Astrocyte of the spinal cord (primary cell): ENCODE measurements at regions not wholly inside any gene's neighbourhood (a gene's known extent, or its start where the extent isn't known, plus 50 kb on each side); places are given as distances from the start of the nearest gene placed in this dataset.

Source experiments
- DNase-seq: peaks from one replicate; pipeline ENCODE4 v3.0.0; 2011; ENCODE audit warnings: low read depth, low spot score
- H3K4me3 ChIP-seq: 2 replicates; pipeline ENCODE4 v1.5.1; 2011; ENCODE audit warnings: low read depth, mild to moderate bottlenecking, low read length, moderate library complexity
- CTCF ChIP-seq: IDR thresholded peaks from 2 replicates; pipeline ENCODE4 v1.5.1; 2012; ENCODE audit warnings: low read depth, mild to moderate bottlenecking, low read length, inconsistent platforms
- in situ Hi-C: cut with HindIII; loops from 2 replicates; pipeline ENCODE4 v1.10.0; 2017; ENCODE audit warnings: low sequenced_read_pairs

- no peak for DNase-seq
- no peak for TF ChIP-seq CTCF
- in situ Hi-C loops: no loop called here
These were observed 427.1 kb downstream of the HAPSTR1 start for GRCh38 chr16:9518581-9518980.

GRCh38 chr16:9521749-9522370 lies 430.4 kb downstream of the HAPSTR1 start:
- DNase-seq: no peak
- in situ Hi-C loops: no loop called here
- H3K4me3 ChIP-seq: no peak overlapping the region
- no peak for TF ChIP-seq CTCF

More at GRCh38 chr16:9518581-9518980, 427.1 kb downstream of the HAPSTR1 start:
- H3K4me3 ChIP-seq: no peak overlapping the region

- in situ Hi-C loops: no loop called here
- no peak for TF ChIP-seq CTCF
- no peak overlapping the region for H3K4me3 ChIP-seq
- DNase-seq: no peak
These were observed 431.2 kb downstream of the HAPSTR1 start for GRCh38 chr16:9522614-9523013.

DNA sequence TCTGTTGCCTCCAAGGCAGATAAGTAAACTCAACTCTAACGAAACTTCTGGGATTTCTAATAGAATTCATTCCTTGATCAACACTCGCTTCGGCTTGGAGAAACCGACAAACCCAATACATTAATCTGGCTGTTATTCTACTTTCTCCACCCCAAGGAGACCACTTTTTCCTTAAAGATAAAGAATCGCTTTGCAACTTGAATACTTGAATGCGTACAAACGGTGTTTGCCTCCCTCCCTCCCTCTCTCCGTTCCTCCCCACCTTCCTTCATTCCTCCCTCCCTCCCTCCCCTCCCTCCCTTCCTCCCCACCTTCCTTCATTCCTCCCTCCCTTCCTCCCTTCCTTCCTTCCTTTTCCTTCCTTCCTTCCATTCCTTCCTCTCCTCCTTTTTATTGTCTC lies 432.6 kb downstream of the HAPSTR1 start:
- no peak for DNase-seq
- in situ Hi-C loops: no loop called here
- TF ChIP-seq CTCF: no peak
- no peak overlapping the region for H3K4me3 ChIP-seq

DNA sequence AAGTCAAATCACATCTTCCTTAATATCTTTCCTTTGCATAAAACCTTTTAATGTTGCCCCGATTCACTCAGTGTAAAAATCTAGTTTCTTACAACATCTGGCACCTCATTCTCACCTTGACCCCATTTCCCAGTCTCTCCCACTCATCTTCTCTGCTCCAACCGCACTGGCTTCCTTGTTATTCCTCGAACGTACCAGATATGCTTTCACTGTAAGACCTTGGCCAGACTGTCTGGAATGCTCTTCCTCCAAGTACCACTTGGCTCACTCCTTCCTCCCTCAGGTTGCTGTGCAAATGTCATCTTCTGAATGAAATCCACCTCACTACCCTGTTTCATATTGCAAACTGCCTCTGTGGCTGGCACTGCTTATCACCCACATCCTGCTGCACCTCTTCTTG lies 433.6 kb downstream of the HAPSTR1 start:
- no peak for TF ChIP-seq CTCF
- in situ Hi-C loops: no loop called here
- H3K4me3 ChIP-seq: no peak overlapping the region
- no peak for DNase-seq

DNA sequence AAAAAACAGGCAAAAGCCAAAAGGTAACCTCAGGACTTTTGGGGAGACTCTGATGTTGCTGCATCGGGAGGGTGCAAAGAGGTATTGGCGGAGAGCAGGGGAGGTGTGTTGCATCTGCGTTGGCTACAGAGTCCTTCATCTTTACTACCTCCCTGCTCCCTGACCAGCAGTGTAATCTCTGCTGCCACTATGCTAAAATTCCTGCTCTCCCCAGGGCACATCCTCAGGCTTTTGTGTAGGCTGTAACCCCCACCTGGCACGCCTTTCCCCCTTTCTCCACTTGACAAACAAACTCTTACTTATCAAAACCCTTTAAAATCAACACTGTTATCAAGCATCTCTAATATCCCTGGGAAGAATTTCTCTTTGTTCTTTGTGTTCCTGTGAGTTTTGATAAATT lies 435.3 kb downstream of the HAPSTR1 start:
- in situ Hi-C loops: no loop called here
- no peak overlapping the region for H3K4me3 ChIP-seq
- no peak for TF ChIP-seq CTCF
- no peak for DNase-seq

DNA sequence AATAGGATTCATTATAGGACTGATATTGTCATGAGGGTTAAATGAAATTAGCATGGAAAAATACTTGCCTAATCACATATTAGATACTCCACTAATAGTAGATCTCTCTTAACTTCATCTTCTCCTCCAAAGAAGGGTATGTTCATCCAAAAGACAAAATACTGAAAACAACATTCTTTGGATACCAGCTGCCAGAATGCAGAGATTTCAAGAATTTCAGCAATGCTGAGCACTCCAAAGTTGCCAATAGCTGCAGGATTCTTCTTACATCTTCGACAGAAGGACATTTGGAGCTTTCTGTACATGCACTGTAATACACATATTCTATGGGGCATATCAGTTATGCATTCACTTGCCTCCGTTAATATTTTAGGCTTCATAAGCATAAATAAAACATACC lies 436.5 kb downstream of the HAPSTR1 start:
- TF ChIP-seq CTCF: no peak
- H3K4me3 ChIP-seq: no peak overlapping the region
- in situ Hi-C loops: no loop called here
- no peak for DNase-seq
